C4-2B (cell line): ENCODE measurements at regions not wholly inside any gene's neighbourhood (a gene's known extent, or its start where the extent isn't known, plus 50 kb on each side); places are given as distances from the start of the nearest gene placed in this dataset.

Source experiments
- H3K27ac ChIP-seq: fragments of 450-650 bp; 2 replicates; pipeline ENCODE4 v1.5.1; 2017
- CTCF ChIP-seq: fragments of 450-650 bp; conservative IDR thresholded peaks from 2 replicates; pipeline ENCODE4 v1.5.1; 2017; ENCODE audit warnings: mild to moderate bottlenecking
- ZFX ChIP-seq: fragments of 450-650 bp; IDR thresholded peaks from 2 replicates; pipeline ENCODE4 v1.6.1; 2017

- H3K27ac ChIP-seq: no peak overlapping the region
- TF ChIP-seq CTCF: no peak
- TF ChIP-seq ZFX: no peak
Observed at GRCh38 chr22:47282851-47283250, 520.4 kb downstream of the TBC1D22A start.

GRCh38 chr22:47282366-47282765, 519.9 kb downstream of the TBC1D22A start:
- TF ChIP-seq CTCF: no peak
- TF ChIP-seq ZFX: no peak
- no peak overlapping the region for H3K27ac ChIP-seq

GRCh38 chr22:47281126-47282106, 519.0 kb downstream of the TBC1D22A start:
- H3K27ac ChIP-seq: no peak overlapping the region
- TF ChIP-seq CTCF (no peak), ZFX (no peak)

GRCh38 chr22:47280301-47280700, 517.9 kb downstream of the TBC1D22A start:
- TF ChIP-seq ZFX: no peak
- TF ChIP-seq CTCF: no peak
- no peak overlapping the region for H3K27ac ChIP-seq

- TF ChIP-seq ZFX: no peak
- TF ChIP-seq CTCF: no peak
- no peak overlapping the region for H3K27ac ChIP-seq
Observed at GRCh38 chr22:47279746-47280145, 517.3 kb downstream of the TBC1D22A start.

- TF ChIP-seq ZFX (no peak), CTCF (no peak)
- H3K27ac ChIP-seq: no peak overlapping the region
Observed at GRCh38 chr22:47279337-47279736, 516.9 kb downstream of the TBC1D22A start.

GRCh38 chr22:47278655-47279054, 516.2 kb downstream of the TBC1D22A start:
- H3K27ac ChIP-seq: no peak overlapping the region
- no peak for TF ChIP-seq ZFX
- TF ChIP-seq CTCF: no peak
